H1 (cell line): ENCODE measurements at regions not wholly inside any gene's neighbourhood (a gene's known extent, or its start where the extent isn't known, plus 50 kb on each side); places are given as distances from the start of the nearest gene placed in this dataset.

ENCODE experiments used
- BRCA1 ChIP-seq: IDR thresholded peaks from 2 replicates; pipeline ENCODE4 v1.6.1; 2012; ENCODE audit warnings: low read depth, low read length, improper control_type of control experiment
- CREB1 ChIP-seq: IDR thresholded peaks from 2 replicates; pipeline ENCODE4 v1.6.1; 2012; ENCODE audit warnings: inconsistent platforms
- FOSL1 ChIP-seq: IDR thresholded peaks from 2 replicates; pipeline ENCODE4 v1.6.1; 2011; ENCODE audit warnings: mild to moderate bottlenecking, low read depth, low read length, moderate library complexity; ENCODE audit not compliant: insufficient read depth
- GABPA ChIP-seq: IDR thresholded peaks from 2 replicates; pipeline ENCODE4 v1.6.1; 2011; ENCODE audit warnings: mild to moderate bottlenecking, low read length, moderate library complexity, borderline replicate concordance; ENCODE audit not compliant: insufficient read depth
- MAFK ChIP-seq: IDR thresholded peaks from 2 replicates; pipeline ENCODE4 v1.6.1; 2012; ENCODE audit warnings: low read depth, mild to moderate bottlenecking, improper control_type of control experiment, low read length
- POU5F1 ChIP-seq: IDR thresholded peaks from 2 replicates; pipeline ENCODE4 v1.6.1; 2011; ENCODE audit warnings: low read depth, mild to moderate bottlenecking, low read length, moderate library complexity

DNA sequence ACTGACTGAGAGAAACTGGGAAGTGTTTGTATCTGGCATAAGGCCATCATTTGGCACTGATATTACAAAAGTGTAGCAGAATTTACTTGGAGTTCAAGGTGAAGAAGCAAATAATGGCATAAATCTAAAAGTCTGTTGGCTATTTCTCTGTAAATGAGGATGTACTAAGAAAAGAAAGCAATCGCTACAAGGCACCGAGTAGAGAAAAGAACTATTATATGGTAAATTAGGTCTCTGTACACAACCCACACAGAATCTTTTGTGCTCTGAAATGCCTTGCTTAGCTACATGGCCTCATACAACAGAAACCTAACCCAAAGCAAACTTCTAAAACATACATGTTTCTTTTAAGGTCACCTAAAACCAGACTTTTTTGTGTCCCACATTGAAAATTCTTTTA lies 290.1 kb upstream of the WWC1 start (continued):
- TF ChIP-seq GABPA, result no peak
- no peak for TF ChIP-seq BRCA1
- TF ChIP-seq FOSL1, result no peak
- TF ChIP-seq POU5F1, result no peak
- no peak for TF ChIP-seq CREB1
- no peak for TF ChIP-seq MAFK
- TF ChIP-seq, all 59 proteins: peak for 0
